Duodenal mucosa (tissue), 2 donors: ENCODE measurements at regions not wholly inside any gene's neighbourhood (a gene's known extent, or its start where the extent isn't known, plus 50 kb on each side); places are given as distances from the start of the nearest gene placed in this dataset.

Experiments used
- H3K27ac ChIP-seq: one replicate; pipeline ENCODE4 v1.7.0; 2013; ENCODE audit warnings: low read depth, low read length
- H3K27me3 ChIP-seq, 2 donors: one replicate each; pipeline ENCODE4 v1.7.0; 2013; ENCODE audit warnings: low read length in 2 of 2, control low read depth in 1 of 2; ENCODE audit not compliant: insufficient read depth in 2 of 2, control insufficient read depth in 1 of 2
- H3K36me3 ChIP-seq, 2 donors: one replicate each; pipeline ENCODE4 v1.7.0; 2013; ENCODE audit warnings: low read length in 2 of 2, control low read depth in 1 of 2; ENCODE audit not compliant: insufficient read depth in 2 of 2, control insufficient read depth in 1 of 2
- H3K4me1 ChIP-seq, 2 donors: one replicate each; pipeline ENCODE4 v1.7.0; 2013; ENCODE audit warnings: low read length in 2 of 2, control low read depth in 1 of 2; ENCODE audit not compliant: insufficient read depth in 2 of 2, control insufficient read depth in 1 of 2
- H3K4me3 ChIP-seq, 2 donors: one replicate each; pipeline ENCODE4 v1.7.0; 2013; ENCODE audit warnings: low read length in 2 of 2, low read depth in 1 of 2
- H3K9ac ChIP-seq, 2 donors: one replicate each; pipeline ENCODE4 v1.7.0; 2013; ENCODE audit warnings: low read length in 2 of 2, low read depth in 1 of 2
- H3K9me3 ChIP-seq, 2 donors: one replicate each; pipeline ENCODE4 v1.7.0; 2013; ENCODE audit warnings: low read length in 2 of 2, control low read depth in 1 of 2; ENCODE audit not compliant: control insufficient read depth in 1 of 2

DNA sequence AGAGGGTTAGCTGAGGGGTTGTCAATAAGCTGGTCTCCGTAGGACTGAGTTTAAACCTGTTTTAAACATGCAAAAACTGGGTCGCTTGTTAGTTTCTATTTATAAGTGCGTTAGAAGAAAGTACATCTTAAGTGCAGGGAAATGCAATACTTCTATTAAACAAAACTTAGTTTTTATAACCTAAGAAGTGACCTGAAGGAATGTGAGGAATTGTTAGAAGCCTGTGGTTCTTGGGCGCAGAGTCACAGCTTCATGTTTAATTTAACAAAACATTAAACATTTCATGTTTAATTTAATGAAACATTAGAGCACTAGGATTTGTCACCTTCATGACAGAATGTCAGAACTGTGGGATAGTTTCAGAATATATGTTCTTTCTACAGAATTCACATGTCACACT lies 469.2 kb upstream of the WWC1 start:
- Histone ChIP-seq H3K9me3 (no peaks in the 10 kb centered on the region), H3K27me3 (no peaks in the 10 kb centered on the region), H3K4me1 (no peaks in the 10 kb centered on the region), H3K36me3 (no peaks in the 10 kb centered on the region), H3K4me3 (no peak overlapping the region), H3K9ac (no peak overlapping the region), H3K27ac (no peak overlapping the region)

- no peaks in the 10 kb centered on the region for H3K36me3 ChIP-seq
- no peak overlapping the region for H3K9ac ChIP-seq
- no peaks in the 10 kb centered on the region for H3K4me1 ChIP-seq
- no peak overlapping the region for H3K4me3 ChIP-seq
- no peaks in the 10 kb centered on the region for H3K27me3 ChIP-seq
- H3K27ac ChIP-seq, result no peak overlapping the region
- no peaks in the 10 kb centered on the region for H3K9me3 ChIP-seq
Measured at GRCh38 chr5:167823405-167823804, 468.0 kb upstream of the WWC1 start.

- no peaks in the 10 kb centered on the region for H3K27me3 ChIP-seq
- no peak overlapping the region for H3K27ac ChIP-seq
- H3K4me1 ChIP-seq, result no peaks in the 10 kb centered on the region
- no peak overlapping the region for H3K9ac ChIP-seq
- no peaks in the 10 kb centered on the region for H3K36me3 ChIP-seq
- no peak overlapping the region for H3K4me3 ChIP-seq
- H3K9me3 ChIP-seq, result no peaks in the 10 kb centered on the region
Measured at GRCh38 chr5:167827766-167828165, 463.7 kb upstream of the WWC1 start.

DNA sequence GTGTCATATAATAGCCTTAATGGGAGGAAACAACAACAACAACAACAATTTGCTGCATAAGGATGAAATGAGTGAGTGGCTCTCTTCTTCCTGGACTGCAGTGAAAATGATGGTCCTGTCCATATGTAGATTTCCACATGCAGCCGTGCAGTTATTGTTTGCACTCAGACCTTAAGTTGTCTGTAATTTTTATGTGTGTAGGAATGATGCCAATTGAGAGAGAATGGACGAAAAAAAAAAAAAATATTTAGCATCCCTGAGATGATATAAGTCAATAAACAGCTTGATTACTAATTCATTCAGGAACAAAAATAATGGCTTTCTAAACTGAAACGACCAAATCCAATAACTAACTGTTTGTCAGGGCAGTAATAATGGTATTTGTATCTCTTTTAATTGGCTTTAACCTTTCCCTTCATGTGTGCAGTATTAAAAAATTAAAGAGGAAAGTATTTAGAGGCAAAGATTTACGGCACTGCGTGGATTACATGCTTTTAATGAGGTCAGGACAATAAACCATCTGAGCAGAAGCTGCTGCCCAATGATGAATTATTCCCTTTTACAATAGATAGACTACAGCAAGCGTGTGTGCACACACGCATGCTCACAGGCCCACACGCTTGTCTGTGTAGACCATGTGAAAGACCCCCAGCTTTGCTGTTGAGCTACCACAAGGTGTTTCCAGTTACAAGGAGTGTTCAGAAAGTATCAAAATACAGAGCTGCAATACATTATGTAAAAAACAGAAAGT lies 459.5 kb upstream of the WWC1 start:
- no peak overlapping the region for H3K9ac ChIP-seq
- no peaks in the 10 kb centered on the region for H3K9me3 ChIP-seq
- no peaks in the 10 kb centered on the region for H3K36me3 ChIP-seq
- no peaks in the 10 kb centered on the region for H3K27me3 ChIP-seq
- no peak overlapping the region for H3K4me3 ChIP-seq
- H3K27ac ChIP-seq, result no peak overlapping the region
- no peaks in the 10 kb centered on the region for H3K4me1 ChIP-seq

- no peak overlapping the region for H3K4me3 ChIP-seq
- no peak overlapping the region for H3K9ac ChIP-seq
- H3K9me3 ChIP-seq, result no peaks in the 10 kb centered on the region
- H3K36me3 ChIP-seq, result no peaks in the 10 kb centered on the region
- H3K4me1 ChIP-seq, result no peaks in the 10 kb centered on the region
- no peaks in the 10 kb centered on the region for H3K27me3 ChIP-seq
- H3K27ac ChIP-seq, result no peak overlapping the region
Measured at GRCh38 chr5:167832609-167833008, 458.8 kb upstream of the WWC1 start.

- Histone ChIP-seq H3K4me1 (no peaks in the 10 kb centered on the region), H3K9me3 (no peaks in the 10 kb centered on the region), H3K27me3 (no peaks in the 10 kb centered on the region), H3K27ac (no peak overlapping the region), H3K36me3 (no peaks in the 10 kb centered on the region), H3K4me3 (no peak overlapping the region), H3K9ac (no peak overlapping the region)
Measured at GRCh38 chr5:167833456-167833855, 458.0 kb upstream of the WWC1 start.

DNA sequence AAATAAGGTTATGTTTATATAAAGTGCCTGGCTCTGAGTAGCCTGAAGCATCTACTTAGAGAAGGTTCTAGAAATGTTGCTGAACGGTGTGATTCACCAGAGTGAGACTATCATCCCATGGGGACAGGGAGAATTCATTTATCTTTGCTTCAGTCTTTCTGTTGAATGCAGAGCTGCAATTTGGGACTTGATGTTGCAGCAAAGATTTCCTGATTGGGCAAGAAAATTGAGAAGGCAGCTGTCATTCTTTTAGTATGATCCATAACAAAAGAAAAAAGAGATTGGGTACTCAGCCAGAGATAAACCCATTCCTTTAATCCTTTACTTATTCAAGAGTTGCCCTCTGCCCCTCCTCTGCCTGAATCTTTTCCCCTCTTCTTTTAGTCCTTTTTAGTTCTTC lies 456.3 kb upstream of the WWC1 start:
- no peak overlapping the region for H3K4me3 ChIP-seq
- H3K27me3 ChIP-seq, result no peaks in the 10 kb centered on the region
- H3K9ac ChIP-seq, result no peak overlapping the region
- no peaks in the 10 kb centered on the region for H3K4me1 ChIP-seq
- no peaks in the 10 kb centered on the region for H3K36me3 ChIP-seq
- H3K9me3 ChIP-seq, result no peaks in the 10 kb centered on the region
- H3K27ac ChIP-seq, result no peak overlapping the region

- Histone ChIP-seq H3K4me1 (no peaks in the 10 kb centered on the region), H3K9ac (no peak overlapping the region), H3K4me3 (no peak overlapping the region), H3K27me3 (no peaks in the 10 kb centered on the region), H3K27ac (no peak overlapping the region), H3K36me3 (no peaks in the 10 kb centered on the region), H3K9me3 (no peaks in the 10 kb centered on the region)
Measured at GRCh38 chr5:167837127-167837526, 454.3 kb upstream of the WWC1 start.

DNA sequence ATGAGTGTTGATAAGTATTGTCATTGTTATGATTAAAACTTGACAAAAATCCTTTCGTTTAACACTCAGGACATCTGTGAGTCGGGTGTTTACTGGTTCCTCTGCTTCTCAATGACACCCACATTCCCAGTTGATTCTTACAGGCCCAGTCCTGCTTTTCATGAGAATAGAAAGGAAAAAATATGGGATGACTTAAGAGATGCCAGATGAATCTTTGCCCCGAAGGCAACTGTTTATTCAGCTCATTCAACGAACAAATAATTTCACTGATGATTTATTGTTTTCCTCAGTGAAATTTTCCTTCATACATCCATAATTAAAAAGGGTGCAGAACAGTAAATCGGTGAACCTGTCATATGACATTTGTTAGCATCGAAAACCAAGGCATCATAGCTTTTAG lies 452.4 kb upstream of the WWC1 start:
- H3K27ac ChIP-seq, result no peak overlapping the region
- H3K4me3 ChIP-seq, result no peak overlapping the region
- H3K36me3 ChIP-seq, result no peaks in the 10 kb centered on the region
- H3K9ac ChIP-seq, result no peak overlapping the region
- H3K4me1 ChIP-seq, result no peaks in the 10 kb centered on the region
- no peaks in the 10 kb centered on the region for H3K9me3 ChIP-seq
- H3K27me3 ChIP-seq, result no peaks in the 10 kb centered on the region

GRCh38 chr5:167840527-167841130 lies 450.8 kb upstream of the WWC1 start:
- H3K4me1 ChIP-seq, result no peaks in the 10 kb centered on the region
- H3K36me3 ChIP-seq, result no peaks in the 10 kb centered on the region
- no peaks in the 10 kb centered on the region for H3K27me3 ChIP-seq
- no peak overlapping the region for H3K27ac ChIP-seq
- H3K4me3 ChIP-seq, result no peak overlapping the region
- no peaks in the 10 kb centered on the region for H3K9me3 ChIP-seq
- no peak overlapping the region for H3K9ac ChIP-seq
